ENCODE measurements at regions not wholly inside any gene's neighbourhood (a gene's known extent, or its start where the extent isn't known, plus 50 kb on each side); places are given as distances from the start of the nearest gene placed in this dataset.

GRCh38 chr11:109794501-109794900, 298.7 kb upstream of the ZC3H12C start:
- H3K27me3 ChIP-seq (ENCODE audit: insufficient read depth, low read length): no peaks in the 10 kb centered on the region
- peak overlapping the region; percentile 24; the same call in 1 of the 2 replicates for H3K27ac ChIP-seq (ENCODE audit: low read depth, low read length)
- H3K4me1 ChIP-seq (ENCODE audit: control insufficient read depth, insufficient read depth, low read length, unreplicated experiment): peaks cover 13% of the 10 kb centered on the region
- H2AFZ ChIP-seq (ENCODE audit: low read length, unreplicated experiment): peak overlapping the region; percentile 3
- no peak overlapping the region for H3K4me3 ChIP-seq (ENCODE audit: low read depth, low read length)
- no peaks in the 10 kb centered on the region for H3K36me3 ChIP-seq (ENCODE audit: insufficient read depth, low read length)
- H3K79me2 ChIP-seq (ENCODE audit: control insufficient read depth, insufficient read depth, low read length, unreplicated experiment): no peaks in the 10 kb centered on the region

- H2AFZ ChIP-seq (ENCODE audit: low read length, unreplicated experiment): peak overlapping the region; percentile 3
- H3K4me1 ChIP-seq (ENCODE audit: control insufficient read depth, insufficient read depth, low read length, unreplicated experiment): peaks cover 13% of the 10 kb centered on the region
- no peaks in the 10 kb centered on the region for H3K36me3 ChIP-seq (ENCODE audit: insufficient read depth, low read length)
- H3K27me3 ChIP-seq (ENCODE audit: insufficient read depth, low read length): no peaks in the 10 kb centered on the region
- H3K4me3 ChIP-seq (ENCODE audit: low read depth, low read length): no peak overlapping the region
- H3K79me2 ChIP-seq (ENCODE audit: control insufficient read depth, insufficient read depth, low read length, unreplicated experiment): no peaks in the 10 kb centered on the region
- H3K27ac ChIP-seq (ENCODE audit: low read depth, low read length): peak overlapping the region; percentile 24; the same call in 1 of the 2 replicates
Measured at GRCh38 chr11:109795234-109795633, 298.0 kb upstream of the ZC3H12C start.

DNA sequence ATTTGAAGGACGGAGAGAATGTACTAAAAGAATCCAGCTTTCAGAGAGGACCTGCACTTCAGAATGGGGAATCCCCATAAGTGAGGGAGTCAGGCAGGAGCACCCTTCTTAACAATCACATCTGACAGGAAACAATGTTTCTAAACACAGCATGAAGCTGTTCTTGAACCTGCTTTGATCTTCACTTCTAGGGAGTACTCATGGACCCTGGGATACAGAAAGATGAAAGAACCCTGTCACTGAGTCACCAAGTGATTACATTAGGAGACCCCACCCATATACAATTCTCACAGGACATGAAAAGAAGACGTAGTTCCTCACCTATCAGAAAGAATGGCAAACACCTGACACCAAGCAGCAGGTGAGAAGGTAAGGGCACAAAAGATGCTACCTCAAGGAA, 296.9 kb upstream of the ZC3H12C start:
- no peaks in the 10 kb centered on the region for H3K27me3 ChIP-seq (ENCODE audit: insufficient read depth, low read length)
- no peak overlapping the region for H2AFZ ChIP-seq (ENCODE audit: low read length, unreplicated experiment)

DNA sequence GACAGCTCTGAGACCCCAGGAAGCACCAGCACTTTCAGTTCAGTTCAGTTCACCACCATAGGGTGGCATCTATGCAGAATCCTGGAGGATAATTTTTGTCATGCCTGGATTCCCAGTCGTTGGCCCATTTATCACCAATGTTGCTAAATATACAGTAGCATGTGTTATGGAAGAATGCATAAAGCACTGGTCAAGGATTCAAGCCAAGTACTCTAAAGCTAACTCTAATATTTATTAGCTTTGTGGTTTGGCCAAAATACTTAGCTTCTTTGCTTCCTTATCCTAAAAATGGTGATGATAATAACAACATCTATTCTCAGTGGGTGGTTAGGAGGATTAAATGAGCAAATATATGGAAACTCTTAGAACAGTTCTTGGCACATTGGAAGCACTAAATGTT, 294.7 kb upstream of the ZC3H12C start:
- Histone ChIP-seq H3K79me2 (ENCODE audit: control insufficient read depth, insufficient read depth, low read length, unreplicated experiment) (no peaks in the 10 kb centered on the region), H3K27ac (ENCODE audit: low read depth, low read length) (no peak overlapping the region), H2AFZ (ENCODE audit: low read length, unreplicated experiment) (no peak overlapping the region), H3K4me3 (ENCODE audit: low read depth, low read length) (no peak overlapping the region), H3K27me3 (ENCODE audit: insufficient read depth, low read length) (no peaks in the 10 kb centered on the region), H3K36me3 (ENCODE audit: insufficient read depth, low read length) (no peaks in the 10 kb centered on the region), H3K4me1 (ENCODE audit: control insufficient read depth, insufficient read depth, low read length, unreplicated experiment) (peaks cover 13% of the 10 kb centered on the region)

More for the DNA sequence above, 296.9 kb upstream of the ZC3H12C start:
- H3K27ac ChIP-seq (ENCODE audit: low read depth, low read length): no peak overlapping the region
- no peaks in the 10 kb centered on the region for H3K36me3 ChIP-seq (ENCODE audit: insufficient read depth, low read length)
- peaks cover 13% of the 10 kb centered on the region for H3K4me1 ChIP-seq (ENCODE audit: control insufficient read depth, insufficient read depth, low read length, unreplicated experiment)
- H3K4me3 ChIP-seq (ENCODE audit: low read depth, low read length): no peak overlapping the region
- H3K79me2 ChIP-seq (ENCODE audit: control insufficient read depth, insufficient read depth, low read length, unreplicated experiment): no peaks in the 10 kb centered on the region

DNA sequence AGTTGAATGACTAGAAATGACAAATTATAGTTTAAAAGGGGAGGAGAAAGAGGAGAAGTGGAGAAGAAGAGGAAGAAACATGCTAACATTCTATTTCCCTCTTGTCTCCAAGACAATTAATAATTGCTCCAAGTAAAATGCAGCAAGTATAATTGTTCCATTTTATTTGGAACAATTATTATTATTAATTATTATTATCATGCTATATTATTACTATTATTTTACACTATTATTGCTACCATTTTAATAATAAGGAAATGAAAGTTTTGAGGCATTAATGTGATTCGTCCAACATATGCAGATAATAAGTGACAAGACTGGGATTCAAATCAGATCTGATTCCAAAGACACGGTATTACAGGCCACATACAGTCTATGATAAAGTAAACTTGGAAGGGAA, 293.6 kb upstream of the ZC3H12C start:
- peaks cover 13% of the 10 kb centered on the region for H3K4me1 ChIP-seq (ENCODE audit: control insufficient read depth, insufficient read depth, low read length, unreplicated experiment)
- no peaks in the 10 kb centered on the region for H3K36me3 ChIP-seq (ENCODE audit: insufficient read depth, low read length)
- no peaks in the 10 kb centered on the region for H3K27me3 ChIP-seq (ENCODE audit: insufficient read depth, low read length)
- H3K27ac ChIP-seq (ENCODE audit: low read depth, low read length): no peak overlapping the region
- H3K79me2 ChIP-seq (ENCODE audit: control insufficient read depth, insufficient read depth, low read length, unreplicated experiment): no peaks in the 10 kb centered on the region
- no peak overlapping the region for H3K4me3 ChIP-seq (ENCODE audit: low read depth, low read length)
- H2AFZ ChIP-seq (ENCODE audit: low read length, unreplicated experiment): no peak overlapping the region

DNA sequence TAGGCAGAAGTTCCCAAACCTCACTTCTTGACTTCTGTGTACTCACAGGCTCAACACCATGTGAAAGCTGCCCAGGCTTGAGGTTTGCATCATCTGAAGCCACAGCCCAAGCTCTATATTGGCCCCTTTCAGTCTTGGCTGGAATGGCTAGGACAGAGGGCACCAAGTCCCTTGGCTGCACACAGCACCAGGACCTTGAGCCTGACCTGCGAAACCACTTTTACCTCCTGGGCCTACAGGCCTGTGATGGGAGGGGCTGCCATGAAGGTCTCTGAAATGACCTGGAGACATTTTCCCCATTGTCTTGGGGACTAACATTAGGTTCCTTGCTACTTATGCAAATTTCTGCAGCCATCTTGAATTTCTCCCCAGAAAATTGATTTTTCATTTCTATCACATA, 288.3 kb upstream of the ZC3H12C start:
- Histone ChIP-seq H3K27ac (ENCODE audit: low read depth, low read length) (no peak overlapping the region), H3K4me3 (ENCODE audit: low read depth, low read length) (no peak overlapping the region), H3K27me3 (ENCODE audit: insufficient read depth, low read length) (no peaks in the 10 kb centered on the region), H3K79me2 (ENCODE audit: control insufficient read depth, insufficient read depth, low read length, unreplicated experiment) (no peaks in the 10 kb centered on the region), H3K36me3 (ENCODE audit: insufficient read depth, low read length) (no peaks in the 10 kb centered on the region), H3K4me1 (ENCODE audit: control insufficient read depth, insufficient read depth, low read length, unreplicated experiment) (peaks cover 10% of the 10 kb centered on the region), H2AFZ (ENCODE audit: low read length, unreplicated experiment) (no peak overlapping the region)

DNA sequence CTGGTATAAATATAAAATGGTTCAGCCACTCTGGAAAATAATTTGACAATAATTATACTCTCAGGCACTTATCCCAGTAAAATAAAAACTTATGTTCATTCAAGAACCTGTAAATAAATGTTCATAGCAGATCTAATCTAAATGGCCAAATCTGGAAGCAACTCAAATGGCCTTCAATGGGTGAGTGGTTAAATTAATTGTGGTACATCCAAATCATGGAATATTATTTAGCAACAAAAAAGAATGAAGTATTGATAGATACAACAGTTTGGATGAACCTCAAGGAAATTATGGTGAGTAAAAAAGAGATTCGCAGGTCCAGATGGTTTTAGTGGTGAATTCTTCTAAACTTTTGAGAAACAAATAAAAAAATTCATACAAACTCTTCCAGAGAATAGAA, 287.0 kb upstream of the ZC3H12C start:
- H2AFZ ChIP-seq (ENCODE audit: low read length, unreplicated experiment): no peak overlapping the region
- H3K36me3 ChIP-seq (ENCODE audit: insufficient read depth, low read length): no peaks in the 10 kb centered on the region
- H3K79me2 ChIP-seq (ENCODE audit: control insufficient read depth, insufficient read depth, low read length, unreplicated experiment): no peaks in the 10 kb centered on the region
- H3K27me3 ChIP-seq (ENCODE audit: insufficient read depth, low read length): no peaks in the 10 kb centered on the region
- no peak overlapping the region for H3K4me3 ChIP-seq (ENCODE audit: low read depth, low read length)
- peaks cover 10% of the 10 kb centered on the region for H3K4me1 ChIP-seq (ENCODE audit: control insufficient read depth, insufficient read depth, low read length, unreplicated experiment)
- H3K27ac ChIP-seq (ENCODE audit: low read depth, low read length): no peak overlapping the region

- peak overlapping the region; percentile 16 for H2AFZ ChIP-seq (ENCODE audit: low read length, unreplicated experiment)
Measured at GRCh38 chr11:109808569-109808968, 284.6 kb upstream of the ZC3H12C start.

DNA sequence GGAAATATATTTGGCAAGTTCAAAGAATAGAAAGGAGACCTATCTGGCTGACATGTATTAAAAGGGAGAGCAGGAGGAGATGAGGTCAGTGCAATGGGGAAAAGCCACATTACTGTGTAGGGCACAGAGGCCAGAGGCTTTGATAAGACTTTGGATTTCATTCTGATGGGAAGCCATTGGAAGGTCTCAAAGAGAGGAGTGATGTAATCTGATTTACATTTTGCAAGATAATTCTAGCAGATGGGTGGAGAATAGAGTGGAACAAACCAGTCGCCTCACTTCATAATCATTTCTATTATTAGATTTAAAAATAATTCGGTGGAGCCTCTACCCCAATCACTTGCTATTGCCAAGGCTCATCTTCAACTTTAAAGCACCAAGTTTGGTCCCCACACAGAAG, 278.4 kb upstream of the ZC3H12C start:
- Histone ChIP-seq H3K79me2 (ENCODE audit: control insufficient read depth, insufficient read depth, low read length, unreplicated experiment) (no peaks in the 10 kb centered on the region), H3K27me3 (ENCODE audit: insufficient read depth, low read length) (no peaks in the 10 kb centered on the region; the same call in 1 of the 2 replicates), H3K4me1 (ENCODE audit: control insufficient read depth, insufficient read depth, low read length, unreplicated experiment) (no peaks in the 10 kb centered on the region), H3K4me3 (ENCODE audit: low read depth, low read length) (no peak overlapping the region), H3K27ac (ENCODE audit: low read depth, low read length) (no peak overlapping the region), H2AFZ (ENCODE audit: low read length, unreplicated experiment) (no peak overlapping the region), H3K36me3 (ENCODE audit: insufficient read depth, low read length) (no peaks in the 10 kb centered on the region)

More at GRCh38 chr11:109808569-109808968, 284.6 kb upstream of the ZC3H12C start:
- H3K27me3 ChIP-seq (ENCODE audit: insufficient read depth, low read length): no peaks in the 10 kb centered on the region; the same call in 1 of the 2 replicates
- no peaks in the 10 kb centered on the region for H3K36me3 ChIP-seq (ENCODE audit: insufficient read depth, low read length)
- peaks cover 10% of the 10 kb centered on the region for H3K4me1 ChIP-seq (ENCODE audit: control insufficient read depth, insufficient read depth, low read length, unreplicated experiment)
- H3K27ac ChIP-seq (ENCODE audit: low read depth, low read length): no peak overlapping the region
- no peaks in the 10 kb centered on the region for H3K79me2 ChIP-seq (ENCODE audit: control insufficient read depth, insufficient read depth, low read length, unreplicated experiment)
- H3K4me3 ChIP-seq (ENCODE audit: low read depth, low read length): no peak overlapping the region

DNA sequence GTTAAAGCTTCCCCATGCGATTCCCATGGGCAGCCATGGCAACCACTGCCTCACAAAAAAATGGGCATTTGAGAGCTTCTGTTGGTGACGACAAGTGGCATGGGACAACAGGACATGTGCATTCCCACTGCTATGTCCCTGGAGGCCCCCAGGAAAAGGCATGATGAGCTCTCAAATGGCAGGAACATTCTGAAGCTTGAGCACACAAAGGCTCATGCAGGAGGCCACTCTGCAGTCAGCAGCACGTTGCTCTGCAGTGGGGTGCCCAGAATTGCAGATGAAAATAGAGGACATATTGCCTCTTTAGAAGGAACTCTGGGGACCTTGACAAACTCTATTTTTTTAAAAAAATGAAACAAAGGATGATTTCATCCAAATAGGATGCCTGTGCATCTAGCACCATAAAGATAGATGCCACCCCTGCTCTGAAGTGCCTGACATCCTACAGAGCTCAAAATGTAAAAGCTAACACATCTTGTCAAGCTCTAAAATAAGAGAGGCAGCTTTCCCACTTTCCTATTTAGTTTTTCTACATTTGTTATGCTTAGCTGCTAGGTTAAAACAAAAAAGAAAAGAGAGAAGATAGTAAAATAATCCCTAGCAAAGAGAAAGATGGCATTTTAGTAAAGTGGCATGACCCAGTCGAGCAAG, 277.6 kb upstream of the ZC3H12C start:
- Histone ChIP-seq H3K79me2 (ENCODE audit: control insufficient read depth, insufficient read depth, low read length, unreplicated experiment) (no peaks in the 10 kb centered on the region), H2AFZ (ENCODE audit: low read length, unreplicated experiment) (no peak overlapping the region), H3K4me3 (ENCODE audit: low read depth, low read length) (no peak overlapping the region), H3K27ac (ENCODE audit: low read depth, low read length) (no peak overlapping the region), H3K27me3 (ENCODE audit: insufficient read depth, low read length) (no peaks in the 10 kb centered on the region; the same call in 1 of the 2 replicates), H3K36me3 (ENCODE audit: insufficient read depth, low read length) (no peaks in the 10 kb centered on the region), H3K4me1 (ENCODE audit: control insufficient read depth, insufficient read depth, low read length, unreplicated experiment) (no peaks in the 10 kb centered on the region)

DNA sequence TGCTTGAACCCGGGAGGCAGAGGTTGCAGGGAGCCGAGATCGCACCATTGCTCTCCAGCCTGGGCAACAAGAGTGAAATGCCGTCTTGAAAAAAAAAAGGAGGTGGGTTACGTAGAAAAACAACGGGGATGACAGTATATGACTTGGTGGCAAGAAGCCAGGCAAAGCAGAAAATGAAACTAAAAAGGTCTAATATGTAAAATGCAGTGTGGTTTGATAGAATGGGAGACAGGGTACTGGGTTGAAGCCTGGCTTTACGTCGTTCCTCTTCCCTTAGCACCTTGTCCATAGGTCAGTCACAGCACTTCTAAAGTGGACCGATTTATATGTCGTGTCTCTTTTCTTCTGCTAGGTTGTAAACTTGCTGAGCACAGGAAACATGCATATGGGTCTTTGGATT, 274.9 kb upstream of the ZC3H12C start:
- Histone ChIP-seq H2AFZ (ENCODE audit: low read length, unreplicated experiment) (peak overlapping the region; percentile 62), H3K4me1 (ENCODE audit: control insufficient read depth, insufficient read depth, low read length, unreplicated experiment) (no peaks in the 10 kb centered on the region), H3K36me3 (ENCODE audit: insufficient read depth, low read length) (no peaks in the 10 kb centered on the region), H3K79me2 (ENCODE audit: control insufficient read depth, insufficient read depth, low read length, unreplicated experiment) (no peaks in the 10 kb centered on the region), H3K27me3 (ENCODE audit: insufficient read depth, low read length) (no peaks in the 10 kb centered on the region; the same call in 1 of the 2 replicates), H3K4me3 (ENCODE audit: low read depth, low read length) (no peak overlapping the region), H3K27ac (ENCODE audit: low read depth, low read length) (no peak overlapping the region)

Data from ACC112 (cell line).